ENCODE measurements at regions not wholly inside any gene's neighbourhood (a gene's known extent, or its start where the extent isn't known, plus 50 kb on each side); places are given as distances from the start of the nearest gene placed in this dataset.

- H3K4me3 Mint-ChIP-seq = no peak overlapping the region
- H3K9me3 Mint-ChIP-seq = no peaks in the 10 kb centered on the region
- no peak overlapping the region for H3K27ac Mint-ChIP-seq
- no peak for TF ChIP-seq CTCF (IDR thresholded peaks at IDR 0.05)
- no peak for DNase-seq
- H3K4me1 Mint-ChIP-seq (ENCODE audit: low read depth) = peaks cover 28% of the 10 kb centered on the region
- no peaks in the 10 kb centered on the region for H3K27me3 Mint-ChIP-seq (ENCODE audit: insufficient read depth)
- H3K36me3 Mint-ChIP-seq (ENCODE audit: low read depth) = no peaks in the 10 kb centered on the region
Observed at GRCh38 chr11:23099256-23099655, 239.0 kb upstream of the CCDC179 start.

DNA sequence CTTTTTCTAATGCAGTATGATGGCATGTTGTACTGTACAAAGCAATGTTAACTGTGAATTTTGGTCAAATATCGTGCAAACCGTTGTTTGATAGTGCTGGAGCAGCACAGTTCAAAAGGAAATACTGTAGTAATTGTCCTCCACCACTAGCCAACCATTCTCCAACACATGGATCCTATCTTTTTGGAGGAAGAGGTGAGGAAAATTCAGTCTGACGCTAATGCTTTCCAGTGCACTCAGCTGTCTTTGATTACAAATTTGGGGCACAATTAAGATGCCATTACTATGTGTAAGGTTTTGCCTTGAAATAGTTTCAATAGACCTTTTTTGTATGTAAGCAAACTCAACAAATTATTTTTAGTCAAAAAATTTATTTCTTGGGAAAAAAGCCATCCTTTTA lies 240.5 kb upstream of the CCDC179 start:
- H3K36me3 Mint-ChIP-seq (ENCODE audit: low read depth) = no peaks in the 10 kb centered on the region
- TF ChIP-seq CTCF (IDR thresholded peaks at IDR 0.05) = no peak
- H3K4me3 Mint-ChIP-seq = no peak overlapping the region
- H3K27ac Mint-ChIP-seq = no peak overlapping the region
- H3K27me3 Mint-ChIP-seq (ENCODE audit: insufficient read depth) = no peaks in the 10 kb centered on the region; the same call in 1 of the 2 replicates
- no peaks in the 10 kb centered on the region for H3K9me3 Mint-ChIP-seq
- H3K4me1 Mint-ChIP-seq (ENCODE audit: low read depth) = peaks cover 28% of the 10 kb centered on the region
- DNase-seq = no peak

DNA sequence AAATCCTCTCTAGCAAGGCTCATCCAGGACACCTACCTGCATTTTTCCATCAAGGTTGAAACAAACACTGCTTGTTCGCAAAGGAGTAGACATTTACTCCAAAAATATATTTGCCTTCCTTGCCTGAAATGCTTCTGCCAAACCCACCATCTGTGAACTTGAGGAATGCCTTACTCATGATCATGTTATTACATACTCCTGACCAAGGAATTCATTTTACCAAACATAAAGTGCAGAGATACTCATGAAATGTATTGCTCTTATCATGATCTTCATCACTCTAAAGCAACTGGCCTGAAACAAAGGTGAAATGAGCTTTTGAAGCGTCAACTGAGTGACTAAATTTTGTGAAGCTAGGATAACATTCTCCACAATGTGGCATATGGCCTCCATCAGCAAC lies 243.1 kb upstream of the CCDC179 start:
- Mint-ChIP-seq H3K36me3 (ENCODE audit: low read depth) (no peaks in the 10 kb centered on the region), H3K4me1 (ENCODE audit: low read depth) (peaks cover 28% of the 10 kb centered on the region), H3K4me3 (no peak overlapping the region), H3K27ac (no peak overlapping the region), H3K27me3 (ENCODE audit: insufficient read depth) (no peaks in the 10 kb centered on the region; the same call in 1 of the 2 replicates), H3K9me3 (no peaks in the 10 kb centered on the region)
- TF ChIP-seq CTCF (IDR thresholded peaks at IDR 0.05) = no peak
- DNase-seq = no peak

DNA sequence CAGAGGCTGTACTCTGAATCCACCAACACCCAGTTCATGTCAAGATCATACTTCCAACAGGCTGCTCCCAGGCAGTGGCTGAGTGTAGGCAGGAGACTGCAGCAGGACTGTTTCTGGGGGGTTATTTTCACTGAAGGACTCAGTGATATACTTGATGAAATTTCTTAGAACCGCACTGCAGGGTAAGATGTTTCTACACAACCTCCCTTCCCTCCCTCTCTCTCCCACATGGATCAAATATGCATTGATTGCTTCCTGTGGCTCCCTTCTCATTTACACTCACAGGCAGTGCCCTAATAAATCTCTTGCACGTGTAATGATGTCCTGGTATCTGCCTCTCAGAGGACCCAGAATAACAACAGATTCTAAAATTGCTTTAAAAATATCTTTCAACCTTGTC lies 251.3 kb upstream of the CCDC179 start:
- TF ChIP-seq CTCF (IDR thresholded peaks at IDR 0.05) = no peak
- peaks cover 2% of the 10 kb centered on the region for H3K9me3 Mint-ChIP-seq
- no peak overlapping the region for H3K4me3 Mint-ChIP-seq
- H3K36me3 Mint-ChIP-seq (ENCODE audit: low read depth) = peaks cover 1% of the 10 kb centered on the region
- peaks cover 3% of the 10 kb centered on the region; the same call in 1 of the 2 replicates for H3K27me3 Mint-ChIP-seq (ENCODE audit: insufficient read depth)
- peaks cover 13% of the 10 kb centered on the region; the same call in 1 of the 2 replicates for H3K4me1 Mint-ChIP-seq (ENCODE audit: low read depth)
- no peak overlapping the region for H3K27ac Mint-ChIP-seq
- DNase-seq = no peak

DNA sequence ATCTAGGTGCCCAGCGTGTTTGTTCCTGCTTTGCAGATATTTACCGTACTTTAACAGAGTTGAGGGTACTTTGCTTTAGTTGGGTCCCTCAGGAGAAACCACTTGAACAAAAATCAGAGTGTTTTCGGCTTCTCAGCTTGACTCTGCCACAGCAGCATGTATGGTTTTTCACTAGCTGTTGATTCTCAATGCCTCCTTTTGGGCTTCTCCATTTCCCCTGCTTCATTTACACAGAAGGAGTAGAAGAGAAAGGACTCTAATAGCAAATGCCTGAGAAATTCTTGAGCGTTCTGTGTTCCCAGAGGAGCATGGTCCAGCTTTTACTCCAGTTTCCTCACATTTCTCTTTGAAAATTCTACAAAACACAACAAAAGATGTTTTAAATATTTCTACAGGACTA lies 252.1 kb upstream of the CCDC179 start:
- DNase-seq = no peak
- peaks cover 6% of the 10 kb centered on the region for H3K27me3 Mint-ChIP-seq (ENCODE audit: insufficient read depth)
- no peak overlapping the region for H3K27ac Mint-ChIP-seq
- peaks cover 10% of the 10 kb centered on the region for H3K9me3 Mint-ChIP-seq
- no peak overlapping the region for H3K4me3 Mint-ChIP-seq
- peaks cover 13% of the 10 kb centered on the region; the same call in 1 of the 2 replicates for H3K4me1 Mint-ChIP-seq (ENCODE audit: low read depth)
- peaks cover 10% of the 10 kb centered on the region for H3K36me3 Mint-ChIP-seq (ENCODE audit: low read depth)
- TF ChIP-seq CTCF (IDR thresholded peaks at IDR 0.05) = no peak

Measured in HFFc6 (cell line).